ENCODE measurements at regions not wholly inside any gene's neighbourhood (a gene's known extent, or its start where the extent isn't known, plus 50 kb on each side); places are given as distances from the start of the nearest gene placed in this dataset.

- DNase-seq (ENCODE audit: low read depth, low spot score), result no peak
Observed at GRCh38 chr5:86008704-86009103, 609.0 kb upstream of the COX7C start.

GRCh38 chr5:86011937-86012336 is 605.8 kb upstream of the COX7C start:
- no peak for DNase-seq (ENCODE audit: low read depth, low spot score)

GRCh38 chr5:86029308-86029707 is 588.4 kb upstream of the COX7C start:
- no peak for DNase-seq (ENCODE audit: low read depth, low spot score)

GRCh38 chr5:86030753-86031152 is 587.0 kb upstream of the COX7C start:
- no peak for DNase-seq (ENCODE audit: low read depth, low spot score)

GRCh38 chr5:86038566-86038965 is 579.2 kb upstream of the COX7C start:
- no peak for DNase-seq (ENCODE audit: low read depth, low spot score)

GRCh38 chr5:86039351-86039750 is 578.4 kb upstream of the COX7C start:
- no peak for DNase-seq (ENCODE audit: low read depth, low spot score)

GRCh38 chr5:86070719-86071118 is 547.0 kb upstream of the COX7C start:
- no peak for DNase-seq (ENCODE audit: low read depth, low spot score)

- DNase-seq (ENCODE audit: low read depth, low spot score), result no peak
Observed at GRCh38 chr5:86074297-86074696, 543.4 kb upstream of the COX7C start.

- no peak for DNase-seq (ENCODE audit: low read depth, low spot score)
Observed at GRCh38 chr5:86075139-86075538, 542.6 kb upstream of the COX7C start.

- DNase-seq (ENCODE audit: low read depth, low spot score), result no peak
Observed at GRCh38 chr5:86095092-86095491, 522.6 kb upstream of the COX7C start.

GRCh38 chr5:86101966-86102365 is 515.8 kb upstream of the COX7C start:
- DNase-seq (ENCODE audit: low read depth, low spot score), result no peak

- no peak for DNase-seq (ENCODE audit: low read depth, low spot score)
Observed at GRCh38 chr5:86108825-86109224, 508.9 kb upstream of the COX7C start.

- no peak for DNase-seq (ENCODE audit: low read depth, low spot score)
Observed at GRCh38 chr5:86112249-86112648, 505.5 kb upstream of the COX7C start.

GRCh38 chr5:86115164-86115563 is 502.6 kb upstream of the COX7C start:
- DNase-seq (ENCODE audit: low read depth, low spot score), result no peak

GRCh38 chr5:86118542-86118941 is 499.2 kb upstream of the COX7C start:
- no peak for DNase-seq (ENCODE audit: low read depth, low spot score)

GRCh38 chr5:86124333-86124732 is 493.4 kb upstream of the COX7C start:
- no peak for DNase-seq (ENCODE audit: low read depth, low spot score)

- DNase-seq (ENCODE audit: low read depth, low spot score), result no peak
Observed at GRCh38 chr5:86125731-86126601, 491.8 kb upstream of the COX7C start.

GRCh38 chr5:86127696-86128095 is 490.0 kb upstream of the COX7C start:
- DNase-seq (ENCODE audit: low read depth, low spot score), result no peak

- DNase-seq (ENCODE audit: low read depth, low spot score), result no peak
Observed at GRCh38 chr5:86129009-86129408, 488.7 kb upstream of the COX7C start.

GRCh38 chr5:86137297-86137696 is 480.4 kb upstream of the COX7C start:
- DNase-seq (ENCODE audit: low read depth, low spot score), result no peak

- DNase-seq (ENCODE audit: low read depth, low spot score), result no peak
Observed at GRCh38 chr5:86143837-86144236, 473.9 kb upstream of the COX7C start.

- DNase-seq (ENCODE audit: low read depth, low spot score), result no peak
Observed at GRCh38 chr5:86152988-86153560, 464.7 kb upstream of the COX7C start.

- no peak for DNase-seq (ENCODE audit: low read depth, low spot score)
Observed at GRCh38 chr5:86155796-86156195, 461.9 kb upstream of the COX7C start.

Data from iPS DF 19.7 (cell line).